Vagina (tissue), 2 donors: ENCODE measurements at regions not wholly inside any gene's neighbourhood (a gene's known extent, or its start where the extent isn't known, plus 50 kb on each side); places are given as distances from the start of the nearest gene placed in this dataset.

ENCODE experiments used
- DNase-seq, 2 donors: peaks; one replicate each; pipeline ENCODE4 v3.0.0-alpha.2; 2017; ENCODE audit errors: extremely low spot score in 2 of 2
- H3K27ac ChIP-seq: fragments of 200-600 bp; sonication (generic); one replicate; pipeline ENCODE4 v1.5.1; 2019
- H3K27me3 ChIP-seq: fragments of 200-600 bp; sonication (generic); one replicate; pipeline ENCODE4 v1.5.1; 2019
- H3K36me3 ChIP-seq, 2 donors: fragments of 200-600 bp; sonication (generic); one replicate each; pipeline ENCODE4 v1.5.1; 2017 to 2019
- H3K4me1 ChIP-seq: fragments of 200-600 bp; sonication (generic); one replicate; pipeline ENCODE4 v1.5.1; 2019
- H3K4me3 ChIP-seq, 2 donors: fragments of 200-600 bp; sonication (generic); 1 replicate in 1 of 2; 2 replicates in 1 of 2; pipeline ENCODE4 v1.5.1; 2016 to 2019
- H3K9me3 ChIP-seq: fragments of 200-600 bp; sonication (generic); one replicate; pipeline ENCODE4 v1.5.1; 2019
- POLR2A ChIP-seq, 2 donors: fragments of 450-650 bp; IDR thresholded peaks; one replicate each; pipeline ENCODE4 v1.6.1; 2017; ENCODE audit warnings: antibody characterized with exemption in 2 of 2, mild to moderate bottlenecking in 2 of 2, moderate library complexity in 2 of 2
- POLR2AphosphoS5 ChIP-seq, 2 donors: sonication (generic); formaldehyde crosslinking; IDR thresholded peaks; one replicate each; pipeline ENCODE4 v1.9.0; 2017; ENCODE audit warnings: antibody characterized with exemption in 2 of 2, mild to moderate bottlenecking in 2 of 2, low read depth in 1 of 2; ENCODE audit not compliant: insufficient read depth in 1 of 2
- intact Hi-C: fragments of 100-400 bp; cut with DNase I; formaldehyde crosslinking; loops from one replicate; pipeline ENCODE4 v1.15.1; 2023
- TF ChIP-seq, protein P1 (sequence below), 3 experiments: fragments of 450-650 bp in 2 of 3; fragments of 200-600 bp in 1 of 3; sonication (generic) in 1 of 3; IDR thresholded peaks; one replicate each; pipeline ENCODE4 v1.5.1; 2017 to 2019; ENCODE audit warnings: antibody characterized with exemption in 3 of 3, mild to moderate bottlenecking in 2 of 3, moderate library complexity in 2 of 3

DNA sequence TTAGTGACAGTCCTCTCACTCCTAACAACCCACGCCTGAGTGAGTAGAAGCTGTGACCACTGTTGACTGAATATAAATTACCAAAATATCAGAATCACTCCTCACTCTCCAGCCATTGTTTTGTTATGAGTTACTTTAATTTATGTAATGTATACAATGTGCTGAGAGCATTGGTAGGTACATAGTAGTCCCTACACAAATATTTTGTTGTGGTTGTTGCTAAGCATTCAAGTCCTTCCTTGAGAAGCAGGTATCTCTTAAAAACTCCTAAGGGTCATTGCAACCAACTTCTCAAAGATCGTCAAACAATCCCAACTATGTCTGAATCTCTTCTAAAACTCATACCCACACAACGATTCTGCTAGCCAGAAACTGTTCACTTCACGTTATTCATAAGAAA is 476.8 kb upstream of the TNP1 start:
- TF ChIP-seq POLR2AphosphoS5 (IDR thresholded peaks at IDR 0.05; ENCODE audit: insufficient read depth in 1 of 2, low read depth in 1 of 2) (no peak), POLR2A (IDR thresholded peaks at IDR 0.05) (no peak)
- TF ChIP-seq, protein P1, sequence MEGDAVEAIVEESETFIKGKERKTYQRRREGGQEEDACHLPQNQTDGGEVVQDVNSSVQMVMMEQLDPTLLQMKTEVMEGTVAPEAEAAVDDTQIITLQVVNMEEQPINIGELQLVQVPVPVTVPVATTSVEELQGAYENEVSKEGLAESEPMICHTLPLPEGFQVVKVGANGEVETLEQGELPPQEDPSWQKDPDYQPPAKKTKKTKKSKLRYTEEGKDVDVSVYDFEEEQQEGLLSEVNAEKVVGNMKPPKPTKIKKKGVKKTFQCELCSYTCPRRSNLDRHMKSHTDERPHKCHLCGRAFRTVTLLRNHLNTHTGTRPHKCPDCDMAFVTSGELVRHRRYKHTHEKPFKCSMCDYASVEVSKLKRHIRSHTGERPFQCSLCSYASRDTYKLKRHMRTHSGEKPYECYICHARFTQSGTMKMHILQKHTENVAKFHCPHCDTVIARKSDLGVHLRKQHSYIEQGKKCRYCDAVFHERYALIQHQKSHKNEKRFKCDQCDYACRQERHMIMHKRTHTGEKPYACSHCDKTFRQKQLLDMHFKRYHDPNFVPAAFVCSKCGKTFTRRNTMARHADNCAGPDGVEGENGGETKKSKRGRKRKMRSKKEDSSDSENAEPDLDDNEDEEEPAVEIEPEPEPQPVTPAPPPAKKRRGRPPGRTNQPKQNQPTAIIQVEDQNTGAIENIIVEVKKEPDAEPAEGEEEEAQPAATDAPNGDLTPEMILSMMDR (IDR thresholded peaks at IDR 0.05) = no peak
- Histone ChIP-seq H3K27me3 (no peaks in the 10 kb centered on the region), H3K4me1 (peaks cover 2% of the 10 kb centered on the region), H3K9me3 (no peaks in the 10 kb centered on the region), H3K4me3 (no peak overlapping the region), H3K36me3 (no peaks in the 10 kb centered on the region), H3K27ac (no peak overlapping the region)
- intact Hi-C loops = no loop called here
- DNase-seq = no peak

DNA sequence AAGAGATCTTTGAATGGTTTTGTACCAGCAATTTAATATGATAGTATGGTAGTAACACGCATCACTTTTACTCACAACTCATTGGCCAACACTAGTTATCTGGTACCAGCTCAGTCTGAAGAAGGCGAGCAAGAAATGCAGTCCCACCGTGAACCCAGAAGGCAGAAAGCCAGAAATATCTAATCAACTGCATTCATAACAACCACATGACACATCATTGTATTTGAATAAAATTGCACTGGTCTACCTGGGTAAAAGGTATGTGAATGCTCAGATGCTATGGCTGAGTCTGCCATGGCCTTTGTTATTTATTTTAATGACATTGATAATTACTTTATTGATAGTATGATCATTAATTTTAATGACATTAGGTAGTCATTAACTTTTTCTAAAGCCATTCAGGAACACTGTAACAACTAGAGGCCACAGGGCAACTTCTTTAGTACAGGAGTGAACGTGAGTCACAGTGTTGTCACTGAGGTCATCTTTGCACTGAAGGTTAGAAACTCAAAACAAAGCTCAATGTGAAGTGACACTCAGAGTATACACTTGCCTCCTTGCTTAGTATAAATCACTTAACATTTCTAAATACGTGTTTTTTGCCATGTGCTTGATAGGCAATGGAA is 475.6 kb upstream of the TNP1 start:
- Histone ChIP-seq H3K4me3 (no peak overlapping the region), H3K27me3 (no peaks in the 10 kb centered on the region), H3K9me3 (no peaks in the 10 kb centered on the region), H3K4me1 (peaks cover 6% of the 10 kb centered on the region), H3K27ac (no peak overlapping the region), H3K36me3 (no peaks in the 10 kb centered on the region)
- TF ChIP-seq, protein P1 (IDR thresholded peaks at IDR 0.05) = no peak
- TF ChIP-seq POLR2AphosphoS5 (IDR thresholded peaks at IDR 0.05; ENCODE audit: insufficient read depth in 1 of 2, low read depth in 1 of 2) = no peak
- no peak for TF ChIP-seq POLR2A (IDR thresholded peaks at IDR 0.05)
- intact Hi-C loops = no loop called here
- DNase-seq = no peak

- no peak for DNase-seq
- Histone ChIP-seq H3K4me3 (no peak overlapping the region), H3K27me3 (no peaks in the 10 kb centered on the region), H3K4me1 (peaks cover 6% of the 10 kb centered on the region), H3K9me3 (no peaks in the 10 kb centered on the region), H3K27ac (no peak overlapping the region), H3K36me3 (no peaks in the 10 kb centered on the region)
- no peak for TF ChIP-seq POLR2AphosphoS5 (IDR thresholded peaks at IDR 0.05; ENCODE audit: insufficient read depth in 1 of 2, low read depth in 1 of 2)
- TF ChIP-seq, protein P1 (IDR thresholded peaks at IDR 0.05) = no peak
- no peak for TF ChIP-seq POLR2A (IDR thresholded peaks at IDR 0.05)
- intact Hi-C loops = no loop called here
These were observed 474.7 kb upstream of the TNP1 start for GRCh38 chr2:217334561-217334960.

DNA sequence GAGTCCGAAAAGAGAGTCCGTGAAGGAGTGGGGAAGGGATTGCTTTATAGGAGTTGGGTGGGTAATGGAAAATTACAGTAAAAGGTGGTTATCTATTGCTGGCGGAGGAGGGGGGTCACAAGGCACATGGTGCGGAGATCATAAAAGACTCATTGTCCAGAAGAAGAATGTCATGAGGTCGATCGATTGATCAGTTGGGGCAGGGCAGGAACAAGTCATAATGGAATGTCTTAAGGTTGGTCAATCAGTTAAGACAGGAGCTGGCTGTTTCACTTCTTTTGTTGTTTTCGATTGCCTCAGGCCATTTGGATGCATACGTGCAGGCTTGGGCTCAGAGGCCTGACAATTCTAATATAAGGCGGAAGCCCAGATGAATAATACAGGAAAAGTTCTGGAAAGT is 473.0 kb upstream of the TNP1 start:
- Histone ChIP-seq H3K4me1 (peaks cover 6% of the 10 kb centered on the region), H3K36me3 (no peaks in the 10 kb centered on the region), H3K27ac (no peak overlapping the region), H3K9me3 (no peaks in the 10 kb centered on the region), H3K4me3 (no peak overlapping the region), H3K27me3 (no peaks in the 10 kb centered on the region)
- DNase-seq = no peak
- intact Hi-C loops = no loop called here
- TF ChIP-seq, protein P1 (IDR thresholded peaks at IDR 0.05) = no peak
- TF ChIP-seq POLR2A (IDR thresholded peaks at IDR 0.05) (no peak), POLR2AphosphoS5 (IDR thresholded peaks at IDR 0.05; ENCODE audit: insufficient read depth in 1 of 2, low read depth in 1 of 2) (no peak)

DNA sequence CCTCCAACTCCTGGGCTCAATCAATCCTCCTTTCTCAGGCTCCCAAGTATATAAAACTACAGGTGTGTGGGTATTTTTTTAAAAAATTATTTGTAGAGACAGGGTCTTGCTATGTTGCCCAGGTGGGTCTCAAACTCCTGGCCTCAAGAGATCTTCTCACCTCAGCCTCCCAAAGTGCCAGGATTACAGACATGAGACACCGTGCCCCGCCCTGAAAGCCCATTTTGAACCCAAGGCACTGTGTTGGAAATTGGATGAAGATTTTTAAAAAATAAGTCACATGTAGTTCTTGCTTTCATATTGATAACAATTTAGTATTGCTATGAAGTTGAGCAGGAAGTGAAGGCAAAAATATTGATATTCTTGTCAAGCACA is 472.5 kb upstream of the TNP1 start:
- TF ChIP-seq, protein P1 (IDR thresholded peaks at IDR 0.05) = no peak
- TF ChIP-seq POLR2A (IDR thresholded peaks at IDR 0.05) (no peak), POLR2AphosphoS5 (IDR thresholded peaks at IDR 0.05; ENCODE audit: insufficient read depth in 1 of 2, low read depth in 1 of 2) (no peak)
- intact Hi-C loops = no loop called here
- peaks cover 6% of the 10 kb centered on the region for H3K4me1 ChIP-seq

More for the DNA sequence above, 472.5 kb upstream of the TNP1 start:
- DNase-seq = no peak
- Histone ChIP-seq H3K36me3 (no peaks in the 10 kb centered on the region), H3K4me3 (no peak overlapping the region), H3K27me3 (no peaks in the 10 kb centered on the region), H3K9me3 (no peaks in the 10 kb centered on the region), H3K27ac (no peak overlapping the region)
